Caco-2 (cell line): ENCODE measurements at regions not wholly inside any gene's neighbourhood (a gene's known extent, or its start where the extent isn't known, plus 50 kb on each side); places are given as distances from the start of the nearest gene placed in this dataset.

Experiments
- BruUV-seq: library from RNA; stranded (reverse); fragments of 400-500 nt; replicated peaks from 2 replicates; lab custom pipeline; 2021; lab: Mats Ljungman, UMichigan
- CTCF ChIA-PET: fragments of 300-600 bp; sonication (Branson Sonifier 250); formaldehyde crosslinking; loops from one replicate; lab custom pipeline; 2022; ENCODE audit warnings: antibody characterized with exemption; lab: Charles Lee
- POLR2A ChIA-PET: fragments of 300-600 bp; sonication (Branson Sonifier 250); formaldehyde crosslinking; loops from one replicate; lab custom pipeline; 2022; ENCODE audit warnings: antibody characterized with exemption; lab: Charles Lee
- DNase-seq, 2 experiments: peaks; one replicate each; pipeline versions ENCODE4 v3.0.0 to v3.0.0-alpha.2; 2020 to 2022
- H3K27me3 ChIP-seq: replicated peaks from 2 replicates; pipeline ENCODE4 v1.6.0; 2011; ENCODE audit warnings: low read length; ENCODE audit not compliant: control insufficient read depth, insufficient read depth
- H3K36me3 ChIP-seq: 2 replicates; pipeline ENCODE4 v1.5.1; 2011; ENCODE audit warnings: low read length; ENCODE audit not compliant: control insufficient read depth, insufficient read depth
- H3K4me1 ChIP-seq: fragments of 250-450 bp; sonication (Bioruptor Pico); 2 replicates; pipeline ENCODE4 v1.5.1; 2020; ENCODE audit warnings: mild to moderate bottlenecking
- H3K4me3 ChIP-seq: 2 replicates; pipeline ENCODE4 v1.5.1; 2011; ENCODE audit warnings: low read depth, mild to moderate bottlenecking, control low read depth, low read length
- H3K9me3 ChIP-seq: fragments of 250-450 bp; sonication (Bioruptor Pico); 2 replicates; pipeline ENCODE4 v1.5.1; 2020; ENCODE audit warnings: mild to moderate bottlenecking, moderate library complexity
- H3K27ac Mint-ChIP-seq: one replicate; pipeline ENCODE4 v1.8.0; 2022; ENCODE audit warnings: mixed read lengths; ENCODE audit not compliant: unreplicated experiment
- H3K27me3 Mint-ChIP-seq: one replicate; pipeline ENCODE4 v1.8.0; 2022; ENCODE audit warnings: mixed read lengths; ENCODE audit not compliant: insufficient read depth, unreplicated experiment
- H3K36me3 Mint-ChIP-seq: one replicate; pipeline ENCODE4 v1.8.0; 2022; ENCODE audit warnings: mild to moderate bottlenecking, mixed read lengths; ENCODE audit not compliant: insufficient read depth, unreplicated experiment
- H3K4me1 Mint-ChIP-seq: one replicate; pipeline ENCODE4 v1.8.0; 2022; ENCODE audit warnings: low read depth, mixed read lengths; ENCODE audit not compliant: unreplicated experiment
- H3K4me3 Mint-ChIP-seq: one replicate; pipeline ENCODE4 v1.8.0; 2022; ENCODE audit warnings: mild to moderate bottlenecking, moderate library complexity, mixed read lengths; ENCODE audit not compliant: unreplicated experiment
- H3K9me3 Mint-ChIP-seq: one replicate; pipeline ENCODE4 v1.8.0; 2022; ENCODE audit warnings: mixed read lengths; ENCODE audit not compliant: unreplicated experiment
- intact Hi-C: fragments of 100-400 bp; cut with micrococcal nuclease; formaldehyde crosslinking; loops from one replicate; pipeline ENCODE4 v1.10.0; 2022; ENCODE audit not compliant: unreplicated experiment
- TF ChIP-seq, protein P1 (sequence below), 2 experiments: fragments of 200-600 bp in 1 of 2; IDR thresholded peaks; 1 replicate in 1 of 2; 2 replicates in 1 of 2; pipeline versions ENCODE4 v1.5.1 to v1.8.0; 2011 to 2022; ENCODE audit warnings: antibody characterized with exemption in 1 of 2, control low read depth in 1 of 2, inconsistent platforms in 1 of 2, low read depth in 1 of 2, low read length in 1 of 2, mild to moderate bottlenecking in 1 of 2, moderate library complexity in 1 of 2; ENCODE audit not compliant: insufficient read depth in 1 of 2, severe bottlenecking in 1 of 2, unreplicated experiment in 1 of 2

DNA sequence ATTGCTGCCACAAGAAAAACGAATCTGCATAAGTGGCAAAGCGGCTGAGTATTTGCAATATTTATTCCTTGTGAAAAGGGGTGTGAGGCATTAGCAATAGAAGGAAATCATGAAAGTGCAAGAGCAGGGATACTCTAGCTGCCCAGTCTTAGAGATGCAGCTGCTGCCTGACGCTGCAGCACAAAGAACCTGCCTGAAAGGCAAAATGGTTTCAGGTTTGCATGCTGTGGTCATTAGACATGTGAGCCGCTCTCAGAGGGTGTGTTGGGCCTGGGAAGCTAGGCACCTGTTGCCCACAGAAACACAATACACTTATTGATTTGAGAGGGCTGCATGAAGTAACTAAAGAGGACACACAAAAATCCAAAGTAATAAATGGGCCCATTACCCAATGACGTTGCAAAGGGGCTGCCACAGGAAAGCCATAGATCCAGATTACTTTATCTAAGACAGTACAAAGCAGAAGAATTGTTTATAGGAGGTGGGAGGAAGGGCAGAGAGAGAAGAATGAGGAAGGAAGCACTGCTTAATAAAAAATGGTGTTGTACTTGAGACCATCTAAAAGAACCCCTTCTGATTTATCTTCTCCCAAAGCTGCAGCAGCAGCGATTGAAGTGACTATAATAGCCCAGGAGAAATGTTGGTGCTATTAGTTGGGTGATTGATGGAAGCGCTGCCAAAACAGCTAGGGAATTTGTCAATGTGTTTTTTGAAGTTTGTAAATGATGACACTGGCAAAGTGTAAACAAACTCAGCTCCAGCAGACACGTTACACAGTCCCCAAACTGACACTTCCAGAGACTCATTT, 492.4 kb upstream of the ACVR2A start:
- TF ChIP-seq, protein P1, sequence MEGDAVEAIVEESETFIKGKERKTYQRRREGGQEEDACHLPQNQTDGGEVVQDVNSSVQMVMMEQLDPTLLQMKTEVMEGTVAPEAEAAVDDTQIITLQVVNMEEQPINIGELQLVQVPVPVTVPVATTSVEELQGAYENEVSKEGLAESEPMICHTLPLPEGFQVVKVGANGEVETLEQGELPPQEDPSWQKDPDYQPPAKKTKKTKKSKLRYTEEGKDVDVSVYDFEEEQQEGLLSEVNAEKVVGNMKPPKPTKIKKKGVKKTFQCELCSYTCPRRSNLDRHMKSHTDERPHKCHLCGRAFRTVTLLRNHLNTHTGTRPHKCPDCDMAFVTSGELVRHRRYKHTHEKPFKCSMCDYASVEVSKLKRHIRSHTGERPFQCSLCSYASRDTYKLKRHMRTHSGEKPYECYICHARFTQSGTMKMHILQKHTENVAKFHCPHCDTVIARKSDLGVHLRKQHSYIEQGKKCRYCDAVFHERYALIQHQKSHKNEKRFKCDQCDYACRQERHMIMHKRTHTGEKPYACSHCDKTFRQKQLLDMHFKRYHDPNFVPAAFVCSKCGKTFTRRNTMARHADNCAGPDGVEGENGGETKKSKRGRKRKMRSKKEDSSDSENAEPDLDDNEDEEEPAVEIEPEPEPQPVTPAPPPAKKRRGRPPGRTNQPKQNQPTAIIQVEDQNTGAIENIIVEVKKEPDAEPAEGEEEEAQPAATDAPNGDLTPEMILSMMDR (IDR thresholded peaks at IDR 0.05; ENCODE audit: insufficient read depth in 1 of 2, low read depth in 1 of 2, low read length in 1 of 2, severe bottlenecking in 1 of 2, unreplicated experiment in 1 of 2) = no peak
- no peak overlapping the region for H3K4me3 Mint-ChIP-seq
- CTCF ChIA-PET = no interaction called here
- POLR2A ChIA-PET = interaction anchor here (0.5 kb wide), 1 partner anchor 8 kb away, joined by 3 read pairs; no protein-coding TSS in a partner anchor
- Histone ChIP-seq H3K4me3 (no peak overlapping the region), H3K9me3 (no peaks in the 10 kb centered on the region), H3K36me3 (no peaks in the 10 kb centered on the region), H3K27me3 (no peaks in the 10 kb centered on the region), H3K4me1 (no peaks in the 10 kb centered on the region)
- no peaks in the 10 kb centered on the region for H3K4me1 Mint-ChIP-seq
- H3K9me3 Mint-ChIP-seq = peaks cover 10% of the 10 kb centered on the region
- no TSS peak for BruUV-seq
- no peak overlapping the region for H3K27ac Mint-ChIP-seq
- no peaks in the 10 kb centered on the region for H3K27me3 Mint-ChIP-seq
- no peak for DNase-seq
- intact Hi-C loops = no loop called here
- H3K36me3 Mint-ChIP-seq = no peaks in the 10 kb centered on the region

- Histone ChIP-seq H3K4me3 (no peak overlapping the region), H3K27me3 (no peaks in the 10 kb centered on the region), H3K36me3 (no peaks in the 10 kb centered on the region), H3K4me1 (no peaks in the 10 kb centered on the region), H3K9me3 (no peaks in the 10 kb centered on the region)
- no peak overlapping the region for H3K4me3 Mint-ChIP-seq
- H3K36me3 Mint-ChIP-seq = no peaks in the 10 kb centered on the region
- no peak overlapping the region for H3K27ac Mint-ChIP-seq
- TF ChIP-seq, protein P1 (IDR thresholded peaks at IDR 0.05; ENCODE audit: insufficient read depth in 1 of 2, low read depth in 1 of 2, low read length in 1 of 2, severe bottlenecking in 1 of 2, unreplicated experiment in 1 of 2) = no peak
- peaks cover 10% of the 10 kb centered on the region for H3K9me3 Mint-ChIP-seq
- no peak for DNase-seq
- H3K27me3 Mint-ChIP-seq = no peaks in the 10 kb centered on the region
- H3K4me1 Mint-ChIP-seq = no peaks in the 10 kb centered on the region
- ChIA-PET POLR2A (no interaction called here), CTCF (no interaction called here)
- intact Hi-C loops = no loop called here
- no TSS peak for BruUV-seq
These were observed 493.0 kb upstream of the ACVR2A start for GRCh38 chr2:147351784-147352183.

DNA sequence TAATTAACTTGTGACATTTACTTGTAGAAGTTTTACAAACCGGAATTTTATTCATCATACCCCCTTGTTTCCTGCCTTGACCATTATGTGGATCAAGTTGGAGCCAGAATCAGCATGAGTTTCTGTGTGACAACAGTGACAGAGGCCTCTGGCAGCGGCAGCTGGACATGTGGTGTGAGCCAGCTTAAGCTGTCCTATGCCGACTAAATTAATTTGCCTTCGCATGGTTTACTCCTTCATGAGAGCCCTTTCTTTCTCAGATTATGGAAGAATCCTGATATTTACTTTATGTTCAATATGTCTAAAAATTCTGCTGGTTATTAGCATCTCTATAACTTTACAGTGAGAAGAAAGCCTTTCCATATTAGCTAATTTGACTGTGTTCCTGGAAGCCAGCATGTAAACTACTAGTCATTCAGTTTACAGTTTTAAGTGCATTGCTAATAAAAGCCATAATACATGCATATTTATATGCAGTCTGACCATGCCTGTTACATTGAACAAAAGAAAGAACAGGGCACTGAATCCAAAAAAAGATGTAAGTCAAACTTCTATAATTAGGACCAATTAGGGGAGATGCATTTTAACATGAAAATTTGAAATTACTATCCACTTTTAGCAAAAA, 495.8 kb upstream of the ACVR2A start:
- BruUV-seq = no TSS peak
- H3K4me1 ChIP-seq = no peaks in the 10 kb centered on the region
- H3K27me3 ChIP-seq = no peaks in the 10 kb centered on the region
- peaks cover 7% of the 10 kb centered on the region; the same call in 1 of the 2 replicates for H3K9me3 ChIP-seq
- intact Hi-C loops = no loop called here
- no peak for DNase-seq
- no peaks in the 10 kb centered on the region for H3K36me3 Mint-ChIP-seq
- CTCF ChIA-PET = no interaction called here
- no peaks in the 10 kb centered on the region for H3K36me3 ChIP-seq
- peaks cover 6% of the 10 kb centered on the region for H3K4me1 Mint-ChIP-seq
- peaks cover 30% of the 10 kb centered on the region for H3K9me3 Mint-ChIP-seq
- no peaks in the 10 kb centered on the region for H3K27me3 Mint-ChIP-seq
- TF ChIP-seq, protein P1 (IDR thresholded peaks at IDR 0.05; ENCODE audit: insufficient read depth in 1 of 2, low read depth in 1 of 2, low read length in 1 of 2, severe bottlenecking in 1 of 2, unreplicated experiment in 1 of 2) = no peak
- H3K27ac Mint-ChIP-seq = no peak overlapping the region
- no peak overlapping the region for H3K4me3 Mint-ChIP-seq
- no peak overlapping the region for H3K4me3 ChIP-seq
- POLR2A ChIA-PET = no interaction called here
